ENCODE measurements at regions not wholly inside any gene's neighbourhood (a gene's known extent, or its start where the extent isn't known, plus 50 kb on each side); places are given as distances from the start of the nearest gene placed in this dataset.

DNA sequence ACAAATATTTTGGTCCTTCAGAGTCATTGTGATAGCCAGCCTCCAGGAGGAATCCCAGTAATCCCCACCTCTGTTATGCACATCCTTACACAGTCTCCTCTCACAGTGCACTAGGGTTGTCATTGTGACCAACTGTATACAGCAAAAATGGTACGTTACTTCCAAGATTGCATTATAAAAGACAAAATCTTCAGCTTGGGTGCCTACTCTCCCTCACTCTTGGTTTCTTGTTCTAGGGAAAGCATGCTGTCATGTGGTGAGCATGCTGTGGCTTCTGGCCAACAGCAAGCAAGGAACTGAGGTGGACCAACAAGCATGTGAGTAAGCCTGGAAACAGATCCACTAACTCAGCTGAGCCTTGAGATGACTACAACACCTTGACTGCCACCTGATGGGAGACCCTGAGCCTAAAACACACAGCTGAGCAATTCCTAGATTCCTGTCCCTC is 130.1 kb upstream of the DST start:
- H3K27me3 Mint-ChIP-seq, result no peaks in the 10 kb centered on the region
- no peaks in the 10 kb centered on the region for H3K36me3 Mint-ChIP-seq
- TF ChIP-seq, protein P1, sequence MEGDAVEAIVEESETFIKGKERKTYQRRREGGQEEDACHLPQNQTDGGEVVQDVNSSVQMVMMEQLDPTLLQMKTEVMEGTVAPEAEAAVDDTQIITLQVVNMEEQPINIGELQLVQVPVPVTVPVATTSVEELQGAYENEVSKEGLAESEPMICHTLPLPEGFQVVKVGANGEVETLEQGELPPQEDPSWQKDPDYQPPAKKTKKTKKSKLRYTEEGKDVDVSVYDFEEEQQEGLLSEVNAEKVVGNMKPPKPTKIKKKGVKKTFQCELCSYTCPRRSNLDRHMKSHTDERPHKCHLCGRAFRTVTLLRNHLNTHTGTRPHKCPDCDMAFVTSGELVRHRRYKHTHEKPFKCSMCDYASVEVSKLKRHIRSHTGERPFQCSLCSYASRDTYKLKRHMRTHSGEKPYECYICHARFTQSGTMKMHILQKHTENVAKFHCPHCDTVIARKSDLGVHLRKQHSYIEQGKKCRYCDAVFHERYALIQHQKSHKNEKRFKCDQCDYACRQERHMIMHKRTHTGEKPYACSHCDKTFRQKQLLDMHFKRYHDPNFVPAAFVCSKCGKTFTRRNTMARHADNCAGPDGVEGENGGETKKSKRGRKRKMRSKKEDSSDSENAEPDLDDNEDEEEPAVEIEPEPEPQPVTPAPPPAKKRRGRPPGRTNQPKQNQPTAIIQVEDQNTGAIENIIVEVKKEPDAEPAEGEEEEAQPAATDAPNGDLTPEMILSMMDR (conservative IDR thresholded peaks at IDR 0.05), result no peak
- peaks cover 5% of the 10 kb centered on the region for H3K9me3 Mint-ChIP-seq
- no peak for DNase-seq (ENCODE audit: extremely low spot score, unreplicated experiment)
- no peaks in the 10 kb centered on the region for H3K4me1 Mint-ChIP-seq (ENCODE audit: unreplicated experiment)
- H3K4me3 Mint-ChIP-seq, result no peak overlapping the region
- H3K27ac Mint-ChIP-seq, result no peak overlapping the region

DNA sequence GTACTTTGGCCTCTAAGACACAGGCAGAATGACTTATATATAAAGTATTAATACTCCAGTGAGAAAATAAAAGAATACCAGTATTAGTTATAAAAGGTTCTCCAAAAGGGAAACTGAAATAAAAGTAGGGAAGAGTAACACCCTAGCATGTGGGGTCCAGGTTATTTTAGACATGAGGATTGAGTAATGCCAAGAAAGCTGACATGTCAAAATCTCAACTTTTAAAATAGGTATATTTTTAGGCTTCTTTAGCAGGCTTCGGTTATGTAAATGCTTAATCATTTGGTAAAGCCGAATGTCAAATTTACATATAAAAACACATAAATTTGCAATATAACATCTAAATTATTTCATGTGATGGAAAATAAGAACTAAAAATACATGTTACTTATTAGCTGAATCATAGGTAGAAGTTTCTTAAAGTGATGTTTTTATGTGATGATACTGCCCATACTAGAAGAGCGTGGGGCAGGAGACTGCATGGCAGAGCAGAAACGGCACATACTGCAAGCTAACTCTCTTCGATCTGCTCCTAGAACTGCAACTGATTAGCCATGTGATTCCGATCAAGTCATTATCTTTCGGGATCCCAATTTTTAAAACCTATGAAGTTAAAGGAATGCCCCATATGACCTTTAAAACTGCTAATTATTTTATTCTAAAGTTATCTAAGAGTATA is 129.4 kb upstream of the DST start:
- H3K27me3 Mint-ChIP-seq, result no peaks in the 10 kb centered on the region
- TF ChIP-seq, protein P1 (conservative IDR thresholded peaks at IDR 0.05), result no peak
- no peak overlapping the region for H3K27ac Mint-ChIP-seq
- DNase-seq (ENCODE audit: extremely low spot score, unreplicated experiment), result no peak
- H3K4me1 Mint-ChIP-seq (ENCODE audit: unreplicated experiment), result peaks cover under 1% of the 10 kb centered on the region
- H3K4me3 Mint-ChIP-seq, result no peak overlapping the region
- H3K9me3 Mint-ChIP-seq, result peaks cover 5% of the 10 kb centered on the region
- no peaks in the 10 kb centered on the region for H3K36me3 Mint-ChIP-seq

DNA sequence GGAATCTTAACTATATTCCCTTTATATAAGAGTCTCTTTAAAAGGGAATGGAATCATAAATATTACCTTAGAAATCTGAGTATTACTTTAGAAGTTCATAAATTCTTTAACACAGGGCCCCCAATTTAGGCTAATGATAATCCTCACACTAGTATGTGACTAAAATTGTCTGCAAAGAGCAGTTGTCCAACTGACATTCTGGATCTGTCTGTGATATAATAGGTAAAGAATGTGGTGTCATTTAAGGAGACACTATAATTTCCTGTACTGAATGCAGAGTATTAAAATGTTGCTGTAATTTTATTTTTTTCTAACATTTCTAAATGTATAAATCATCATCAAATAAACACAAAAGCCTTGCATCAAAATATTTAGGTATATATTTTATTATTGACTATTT is 128.5 kb upstream of the DST start:
- Mint-ChIP-seq H3K27me3 (no peaks in the 10 kb centered on the region), H3K27ac (no peak overlapping the region), H3K4me1 (ENCODE audit: unreplicated experiment) (peaks cover 9% of the 10 kb centered on the region), H3K4me3 (no peak overlapping the region), H3K36me3 (no peaks in the 10 kb centered on the region), H3K9me3 (peaks cover 5% of the 10 kb centered on the region)
- TF ChIP-seq, protein P1 (conservative IDR thresholded peaks at IDR 0.05), result no peak
- no peak for DNase-seq (ENCODE audit: extremely low spot score, unreplicated experiment)

DNA sequence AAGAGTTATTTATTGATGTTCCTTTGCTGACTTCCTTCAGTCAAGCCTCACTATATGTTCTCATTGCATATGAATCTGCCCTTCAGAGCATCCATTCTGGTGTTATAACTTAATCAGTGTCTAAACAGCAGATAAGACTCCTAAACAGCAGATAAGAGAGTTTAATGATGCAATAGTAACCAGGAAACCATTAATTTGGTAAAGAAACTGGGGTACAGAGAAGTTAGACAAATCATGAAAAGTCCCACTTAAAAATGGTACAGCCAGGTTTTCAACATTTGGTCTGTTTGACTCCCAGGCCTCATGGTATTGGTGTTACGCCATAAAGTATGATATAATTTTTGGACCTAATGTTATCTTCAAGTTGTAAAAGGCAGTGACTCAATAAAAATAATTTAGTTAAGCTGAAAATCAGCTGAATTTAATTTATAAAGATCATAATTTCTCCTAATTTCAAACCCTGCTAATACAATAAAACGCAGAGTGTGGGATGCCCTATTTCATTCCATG is 127.4 kb upstream of the DST start:
- H3K9me3 Mint-ChIP-seq, result peaks cover 5% of the 10 kb centered on the region
- H3K27ac Mint-ChIP-seq, result no peak overlapping the region
- TF ChIP-seq, protein P1 (conservative IDR thresholded peaks at IDR 0.05), result no peak
- H3K27me3 Mint-ChIP-seq, result no peaks in the 10 kb centered on the region
- no peaks in the 10 kb centered on the region for H3K36me3 Mint-ChIP-seq
- H3K4me3 Mint-ChIP-seq, result no peak overlapping the region
- H3K4me1 Mint-ChIP-seq (ENCODE audit: unreplicated experiment), result peaks cover 12% of the 10 kb centered on the region
- DNase-seq (ENCODE audit: extremely low spot score, unreplicated experiment), result no peak

DNA sequence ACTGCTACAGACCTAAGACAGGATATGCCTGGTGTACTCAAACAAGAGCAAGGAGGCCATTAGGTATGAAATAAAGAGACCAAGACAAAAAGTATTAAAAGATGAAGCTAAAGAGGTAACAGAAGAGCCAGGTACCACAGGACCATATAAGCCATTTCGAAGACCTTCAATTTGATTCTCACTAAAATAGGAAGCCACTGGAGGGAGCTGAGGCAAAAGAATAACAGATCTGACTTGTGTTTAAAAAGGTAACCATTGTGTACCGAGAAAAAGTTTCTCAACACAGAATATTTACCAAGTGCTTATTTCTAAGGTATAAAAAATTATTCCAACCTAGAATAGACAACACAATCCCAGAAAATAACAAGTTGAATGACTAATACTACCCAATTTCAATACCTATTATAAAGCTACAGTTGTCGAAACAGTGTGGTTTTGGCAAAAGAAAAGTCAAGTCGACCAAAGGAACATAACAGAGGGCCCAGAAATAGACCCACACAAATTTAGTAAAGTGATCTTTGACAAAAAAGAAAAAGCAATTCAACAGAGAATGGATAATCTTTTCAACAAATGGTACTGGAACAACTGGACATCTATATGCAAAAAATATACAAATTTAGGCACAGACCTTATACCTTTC is 125.3 kb upstream of the DST start:
- TF ChIP-seq, protein P1 (conservative IDR thresholded peaks at IDR 0.05), result no peak
- Mint-ChIP-seq H3K36me3 (peaks cover 5% of the 10 kb centered on the region), H3K4me3 (no peak overlapping the region), H3K27me3 (no peaks in the 10 kb centered on the region), H3K27ac (no peak overlapping the region), H3K4me1 (ENCODE audit: unreplicated experiment) (peaks cover 19% of the 10 kb centered on the region), H3K9me3 (no peaks in the 10 kb centered on the region)
- DNase-seq (ENCODE audit: extremely low spot score, unreplicated experiment), result no peak
